Tibial artery (tissue), 4 donors: ENCODE measurements at regions not wholly inside any gene's neighbourhood (a gene's known extent, or its start where the extent isn't known, plus 50 kb on each side); places are given as distances from the start of the nearest gene placed in this dataset.

Experiments used
- DNase-seq, 2 donors: peaks; one replicate each; pipeline ENCODE4 v3.0.0-alpha.2; 2019
- H3K27ac ChIP-seq, 2 donors: fragments of 200-600 bp; sonication (generic) in 1 of 2; 1 replicate in 1 of 2; 2 replicates in 1 of 2; pipeline ENCODE4 v1.5.1; 2018 to 2019; ENCODE audit warnings: mild to moderate bottlenecking in 1 of 2
- H3K27me3 ChIP-seq, 2 donors: fragments of 200-600 bp; sonication (generic) in 1 of 2; one replicate each; pipeline versions ENCODE4 v1.5.1 to v1.6.0; 2016 to 2019
- H3K36me3 ChIP-seq, 3 donors: fragments of 200-600 bp; sonication (generic) in 2 of 3; one replicate each; pipeline ENCODE4 v1.5.1; 2016 to 2019; ENCODE audit warnings: mild to moderate bottlenecking in 2 of 3
- H3K4me1 ChIP-seq, 4 donors: fragments of 200-600 bp; sonication (generic) in 2 of 4; 1 replicate in 3 of 4; 2 replicates in 1 of 4; pipeline ENCODE4 v1.5.1; 2016 to 2019
- H3K4me3 ChIP-seq, 2 donors: fragments of 200-600 bp; sonication (generic) in 1 of 2; 1 replicate in 1 of 2; 2 replicates in 1 of 2; pipeline ENCODE4 v1.5.1; 2018 to 2019; ENCODE audit warnings: mild to moderate bottlenecking in 2 of 2
- H3K9me3 ChIP-seq, 3 donors: fragments of 200-600 bp; sonication (generic) in 1 of 3; one replicate each; pipeline ENCODE4 v1.5.1; 2016 to 2019
- CTCF ChIP-seq, 2 experiments: fragments of 200-600 bp in 1 of 2; fragments of 450-650 bp in 1 of 2; IDR thresholded peaks; one replicate each; pipeline ENCODE4 v1.5.1; 2017 to 2019; ENCODE audit warnings: antibody characterized with exemption in 2 of 2, mild to moderate bottlenecking in 1 of 2, moderate library complexity in 1 of 2
- intact Hi-C: fragments of 100-400 bp; cut with DNase I; formaldehyde crosslinking; loops from one replicate; pipeline ENCODE4 v1.15.0; 2023; ENCODE audit warnings: low total_unique reads

GRCh38 chr12:85484387-85484786 is 204.4 kb downstream of the ALX1 start:
- Histone ChIP-seq H3K27me3 (no peaks in the 10 kb centered on the region), H3K4me3 (no peak overlapping the region), H3K27ac (no peak overlapping the region), H3K4me1 (no peaks in the 10 kb centered on the region), H3K36me3 (no peaks in the 10 kb centered on the region), H3K9me3 (no peaks in the 10 kb centered on the region)
- intact Hi-C loops, result no loop called here
- no peak for TF ChIP-seq CTCF (IDR thresholded peaks at IDR 0.05)
- DNase-seq, result no peak

- H3K36me3 ChIP-seq, result no peaks in the 10 kb centered on the region
- TF ChIP-seq CTCF (IDR thresholded peaks at IDR 0.05), result no peak
- H3K27ac ChIP-seq, result no peak overlapping the region
- intact Hi-C loops, result no loop called here
- no peak for DNase-seq
- H3K9me3 ChIP-seq, result peaks cover 0 to 6% (median 0%) of the 10 kb centered on the region in 3 donors
- H3K27me3 ChIP-seq, result no peaks in the 10 kb centered on the region
- no peak overlapping the region for H3K4me3 ChIP-seq
- no peaks in the 10 kb centered on the region for H3K4me1 ChIP-seq
Observed at GRCh38 chr12:85489194-85489593, 209.2 kb downstream of the ALX1 start.

- no peaks in the 10 kb centered on the region for H3K9me3 ChIP-seq
- H3K36me3 ChIP-seq, result no peaks in the 10 kb centered on the region
- intact Hi-C loops, result no loop called here
- H3K4me1 ChIP-seq, result no peaks in the 10 kb centered on the region
- no peak overlapping the region for H3K4me3 ChIP-seq
- no peak for DNase-seq
- no peak overlapping the region for H3K27ac ChIP-seq
- no peaks in the 10 kb centered on the region for H3K27me3 ChIP-seq
- TF ChIP-seq CTCF (IDR thresholded peaks at IDR 0.05), result no peak
Observed at GRCh38 chr12:85504164-85504563, 224.1 kb downstream of the ALX1 start.

GRCh38 chr12:85504624-85505023 is 224.6 kb downstream of the ALX1 start:
- Histone ChIP-seq H3K9me3 (no peaks in the 10 kb centered on the region), H3K27ac (no peak overlapping the region), H3K4me3 (no peak overlapping the region), H3K27me3 (no peaks in the 10 kb centered on the region), H3K36me3 (no peaks in the 10 kb centered on the region), H3K4me1 (no peaks in the 10 kb centered on the region)
- no peak for DNase-seq
- TF ChIP-seq CTCF (IDR thresholded peaks at IDR 0.05), result no peak
- intact Hi-C loops, result no loop called here

GRCh38 chr12:85507456-85507855 is 227.4 kb downstream of the ALX1 start:
- Histone ChIP-seq H3K27ac (no peak overlapping the region), H3K9me3 (no peaks in the 10 kb centered on the region), H3K36me3 (no peaks in the 10 kb centered on the region), H3K27me3 (no peaks in the 10 kb centered on the region), H3K4me1 (no peaks in the 10 kb centered on the region), H3K4me3 (no peak overlapping the region)
- DNase-seq, result no peak
- TF ChIP-seq CTCF (IDR thresholded peaks at IDR 0.05), result no peak
- intact Hi-C loops, result no loop called here
